GM12878 (cell line): ENCODE measurements at regions not wholly inside any gene's neighbourhood (a gene's known extent, or its start where the extent isn't known, plus 50 kb on each side); places are given as distances from the start of the nearest gene placed in this dataset.

Experiments used
- ATAC-seq: fragments of 200-7000 bp; cut with Tn5 transposase; 3 replicates; pipeline ENCODE4 v1.9.1; 2020; ENCODE audit warnings: mild to moderate bottlenecking, moderate library complexity
- BruUV-seq: library from RNA; stranded (reverse); fragments of 400-500 nt; replicated peaks from 2 replicates; lab custom pipeline; 2021; lab: Mats Ljungman, UMichigan
- CTCF ChIA-PET: fragments of 300-600 bp; sonication (Branson Sonifier 250); formaldehyde crosslinking; extraction: SDS; loops from one replicate; lab custom pipeline; 2021; ENCODE audit warnings: inconsistent platforms; lab: Yijun Ruan, JAX
- POLR2A ChIA-PET: fragments of 350-600 bp; formaldehyde crosslinking; extraction: SDS; loops from one replicate; lab custom pipeline; 2021; ENCODE audit warnings: inconsistent platforms; lab: Charles Lee
- RAD21 ChIA-PET: fragments of 300-600 bp; sonication (Branson Sonifier 250); formaldehyde crosslinking; loops from one replicate; lab custom pipeline; 2023; ENCODE audit warnings: antibody characterized with exemption; ENCODE audit not compliant: unreplicated experiment; lab: Charles Lee
- SMC1A ChIA-PET: fragments of 300-600 bp; sonication (Branson Sonifier 250); formaldehyde crosslinking; loops from one replicate; lab custom pipeline; 2023; ENCODE audit not compliant: unreplicated experiment, uncharacterized antibody; lab: Charles Lee
- DNase-seq: peaks from one replicate; pipeline ENCODE4 v3.0.0-alpha.2; 2011; ENCODE audit warnings: low read depth, low spot score
- FAIRE-seq: peaks from 3 replicates; lab custom pipeline; 2011; peaks lifted over from hg19 to GRCh38; lab: Jason Lieb, UNC
- H2AFZ ChIP-seq: 2 replicates; pipeline ENCODE4 v1.6.0; 2011; ENCODE audit warnings: low read depth, low read length, control low read depth; ENCODE audit not compliant: control insufficient read depth
- H3K27ac ChIP-seq: 2 replicates; pipeline ENCODE4 v1.5.1; 2011; ENCODE audit warnings: control low read depth; ENCODE audit not compliant: control insufficient read depth, insufficient read depth
- H3K27me3 ChIP-seq, 2 experiments: replicated peaks in 1 of 2; 2 replicates each; pipeline versions ENCODE4 v1.6.0 to v1.6.1; 2011; ENCODE audit warnings: low read length in 1 of 2; ENCODE audit not compliant: control insufficient read depth in 2 of 2, insufficient read depth in 2 of 2
- H3K36me3 ChIP-seq, 2 experiments: 2 replicates each; pipeline ENCODE4 v1.5.1; 2011; ENCODE audit warnings: low read length in 1 of 2; ENCODE audit not compliant: control insufficient read depth in 2 of 2, insufficient read depth in 2 of 2
- H3K4me1 ChIP-seq: 2 replicates; pipeline ENCODE4 v1.6.1; 2011; ENCODE audit warnings: mild to moderate bottlenecking, low read length, moderate library complexity, mixed read lengths; ENCODE audit not compliant: control insufficient read depth, insufficient read depth
- H3K4me2 ChIP-seq: 2 replicates; pipeline ENCODE4 v1.6.0; 2011; ENCODE audit warnings: control low read depth; ENCODE audit not compliant: control insufficient read depth, insufficient read depth
- H3K4me3 ChIP-seq: fragments of 200-600 bp; sonication (generic); 2 replicates; pipeline ENCODE4 v1.5.1; 2016
- H3K79me2 ChIP-seq: 2 replicates; pipeline ENCODE4 v1.6.0; 2011; ENCODE audit warnings: low read length; ENCODE audit not compliant: control insufficient read depth, insufficient read depth
- H3K9ac ChIP-seq: 2 replicates; pipeline ENCODE4 v1.8.0; 2011; ENCODE audit warnings: low read length, control low read depth, mixed read lengths; ENCODE audit not compliant: control insufficient read depth, insufficient read depth
- H3K9me3 ChIP-seq: replicated peaks from 3 replicates; pipeline ENCODE4 v1.5.1; 2011; ENCODE audit warnings: mild to moderate bottlenecking, low read length; ENCODE audit not compliant: control insufficient read depth, insufficient read depth
- H4K20me1 ChIP-seq: 2 replicates; pipeline ENCODE4 v1.6.0; 2011; ENCODE audit not compliant: control insufficient read depth, insufficient read depth
- CEBPZ ChIP-seq: fragments of 150-350 bp; IDR thresholded peaks from 2 replicates; pipeline ENCODE4 v1.6.1; 2016; ENCODE audit warnings: low read depth, low read length
- CHD1 ChIP-seq: IDR thresholded peaks from 2 replicates; pipeline ENCODE4 v1.6.1; 2012; ENCODE audit warnings: low read depth, low read length, improper control_type of control experiment
- CREM ChIP-seq: IDR thresholded peaks from 2 replicates; pipeline ENCODE4 v1.6.1; 2014; ENCODE audit warnings: antibody characterized with exemption, low read depth
- ETV6 ChIP-seq, 2 experiments: fragments of 450-650 bp in 1 of 2; IDR thresholded peaks in 1 of 2; conservative IDR thresholded peaks in 1 of 2; 2 replicates each; pipeline ENCODE4 v1.6.1; 2014; ENCODE audit warnings: antibody characterized with exemption in 1 of 2, borderline replicate concordance in 1 of 2, low read depth in 1 of 2, mild to moderate bottlenecking in 1 of 2, moderate library complexity in 1 of 2
- IKZF1 ChIP-seq: fragments of 450-650 bp; conservative IDR thresholded peaks from 2 replicates; pipeline ENCODE4 v1.6.1; 2017; ENCODE audit warnings: antibody characterized with exemption, mild to moderate bottlenecking
- MLLT1 ChIP-seq: fragments of 450-650 bp; IDR thresholded peaks from 2 replicates; pipeline ENCODE4 v1.6.1; 2016; ENCODE audit warnings: mild to moderate bottlenecking
- MXI1 ChIP-seq: fragments of 150-350 bp; IDR thresholded peaks from 2 replicates; pipeline ENCODE4 v1.6.1; 2011; ENCODE audit warnings: low read depth, mild to moderate bottlenecking, inconsistent platforms, low read length, improper control_type of control experiment
- NRF1 ChIP-seq: conservative IDR thresholded peaks from 2 replicates; pipeline ENCODE4 v1.6.1; 2011; ENCODE audit warnings: mild to moderate bottlenecking, low read depth, low read length, improper control_type of control experiment
- POLR2AphosphoS2 ChIP-seq: IDR thresholded peaks from 2 replicates; pipeline ENCODE4 v1.6.1; 2011; ENCODE audit warnings: low read depth, mild to moderate bottlenecking, low read length, improper control_type of control experiment, moderate library complexity
- SP1 ChIP-seq: IDR thresholded peaks from one replicate; pipeline ENCODE4 v1.6.1; 2011; ENCODE audit warnings: low read depth, low read length
- USF2 ChIP-seq: IDR thresholded peaks from 2 replicates; pipeline ENCODE4 v1.6.1; 2011; ENCODE audit warnings: low read depth, low read length, improper control_type of control experiment, borderline replicate concordance
- WRNIP1 ChIP-seq: IDR thresholded peaks from 2 replicates; pipeline ENCODE4 v1.6.1; 2011; ENCODE audit warnings: low read depth, low read length, improper control_type of control experiment, borderline replicate concordance
- ZBTB11 ChIP-seq: fragments of 450-650 bp; formaldehyde crosslinking; IDR thresholded peaks from 2 replicates; pipeline ENCODE4 v1.5.0; 2022; ENCODE audit warnings: mild to moderate bottlenecking, missing genetic modification characterization
- ZNF24 ChIP-seq: fragments of 450-650 bp; IDR thresholded peaks from 2 replicates; pipeline ENCODE4 v1.6.1; 2017; ENCODE audit warnings: antibody characterized with exemption, mild to moderate bottlenecking
- ZNF384 ChIP-seq: IDR thresholded peaks from 2 replicates; pipeline ENCODE4 v1.6.1; 2012; ENCODE audit warnings: low read depth, mild to moderate bottlenecking, low read length, improper control_type of control experiment, borderline replicate concordance
- WGBS: methylation state at CpG from one replicate; pipeline ENCODE4 v1.1.6; 2016; ENCODE audit warnings: low lambda C conversion rate; ENCODE audit not compliant: insufficient replicate concordance, insufficient coverage; ENCODE audit errors: missing lambda C conversion rate; 5-methylcytosine and 5-hydroxymethylcytosine counted together
- in situ Hi-C: fragments of 300-500 bp; cut with MboI; formaldehyde crosslinking; loops from 9 replicates; pipeline ENCODE4 v1.14.3; 2018; ENCODE audit warnings: mixed read lengths
- intact Hi-C: fragments of 100-400 bp; cut with micrococcal nuclease; formaldehyde crosslinking; loops from one replicate; pipeline ENCODE4 v1.14.2; 2022; ENCODE audit not compliant: unreplicated experiment

GRCh38 chr2:164023896-164024295 lies 288.1 kb upstream of the FIGN start:
- H3K27me3 ChIP-seq: peaks cover 0 to 2% of the 10 kb centered on the region in 2 experiments; a peak in 1 of 4 replicates
- DNase-seq (no peak), ATAC-seq (no peak), FAIRE-seq (no peak)
- 0% methylated on average over 2 of the region's 2 CpGs for WGBS
- no peak for TF ChIP-seq ZBTB11 (CRISPR knock-in tag)
- TF ChIP-seq SP1: no peak
- TF ChIP-seq WRNIP1: no peak
- TF ChIP-seq CEBPZ: no peak
- no peak for TF ChIP-seq CHD1
- TF ChIP-seq POLR2AphosphoS2: no peak
- no peak for TF ChIP-seq USF2
- TF ChIP-seq ZNF384: no peak
- TF ChIP-seq NRF1: no peak
- TF ChIP-seq CREM: no peak
- TF ChIP-seq MXI1: no peak
- TF ChIP-seq IKZF1: no peak
- no peak for TF ChIP-seq ZNF24
- TF ChIP-seq ETV6 (conservative IDR thresholded peaks at IDR 0.05 in 1 of 2, IDR thresholded peaks at IDR 0.05 in 1 of 2; ENCODE audit: borderline replicate concordance in 1 of 2, low read depth in 1 of 2): no peak
- TF ChIP-seq MLLT1: no peak
- H2AFZ ChIP-seq: no peak overlapping the region
- BruUV-seq: no TSS peak
- no peak overlapping the region for H3K4me2 ChIP-seq
- CTCF ChIA-PET: interaction anchor here (0.8 kb wide), 1 partner anchor 9 kb away, joined by 3 read pairs; no protein-coding TSS in a partner anchor
- RAD21 ChIA-PET: no interaction called here
- H3K79me2 ChIP-seq: no peaks in the 10 kb centered on the region
- no peak overlapping the region for H3K9ac ChIP-seq
- POLR2A ChIA-PET: no interaction called here
- H3K9me3 ChIP-seq: no peaks in the 10 kb centered on the region
- SMC1A ChIA-PET: interaction anchor here (1.0 kb wide), 1 partner anchor 9 kb away, joined by 4 read pairs; no protein-coding TSS in a partner anchor
- H3K27ac ChIP-seq: no peak overlapping the region
- H3K4me1 ChIP-seq: no peaks in the 10 kb centered on the region
- intact Hi-C loops (loop anchor here (2.0 kb wide), 1 partner anchor 21 kb away; no protein-coding TSS in a partner anchor), in situ Hi-C loops (no loop called here)
- H4K20me1 ChIP-seq: no peaks in the 10 kb centered on the region
- no peaks in the 10 kb centered on the region for H3K36me3 ChIP-seq
- H3K4me3 ChIP-seq: no peak overlapping the region
